ENCODE measurements at regions not wholly inside any gene's neighbourhood (a gene's known extent, or its start where the extent isn't known, plus 50 kb on each side); places are given as distances from the start of the nearest gene placed in this dataset.

DNA sequence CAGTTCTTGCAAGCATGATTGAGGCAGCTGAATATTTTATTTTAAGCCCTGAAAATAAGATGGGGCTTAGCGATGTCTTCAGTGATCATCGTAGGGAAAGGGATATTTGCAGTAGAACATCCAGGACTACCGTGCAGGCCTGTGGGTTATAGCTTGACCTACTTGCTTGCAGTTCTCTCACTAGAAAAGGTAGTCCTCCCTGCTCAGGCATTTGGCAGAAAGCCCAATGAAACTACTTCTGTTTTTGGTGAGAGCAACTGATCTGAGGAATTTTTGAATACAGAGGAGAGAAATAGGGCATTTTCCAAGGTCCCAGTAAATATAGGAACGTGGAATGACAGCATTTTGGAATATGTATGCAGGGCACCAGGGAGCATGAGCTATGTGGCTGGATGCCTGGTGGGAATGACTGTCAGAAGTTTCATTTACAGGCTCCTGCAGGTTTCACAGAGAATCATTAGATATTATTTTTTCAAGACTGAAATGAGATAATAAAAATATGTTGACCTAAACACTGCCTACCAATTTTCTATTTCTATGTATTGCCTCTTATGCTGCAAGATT lies 417.9 kb upstream of the ACTBL2 start:
- TF ChIP-seq, protein P1, sequence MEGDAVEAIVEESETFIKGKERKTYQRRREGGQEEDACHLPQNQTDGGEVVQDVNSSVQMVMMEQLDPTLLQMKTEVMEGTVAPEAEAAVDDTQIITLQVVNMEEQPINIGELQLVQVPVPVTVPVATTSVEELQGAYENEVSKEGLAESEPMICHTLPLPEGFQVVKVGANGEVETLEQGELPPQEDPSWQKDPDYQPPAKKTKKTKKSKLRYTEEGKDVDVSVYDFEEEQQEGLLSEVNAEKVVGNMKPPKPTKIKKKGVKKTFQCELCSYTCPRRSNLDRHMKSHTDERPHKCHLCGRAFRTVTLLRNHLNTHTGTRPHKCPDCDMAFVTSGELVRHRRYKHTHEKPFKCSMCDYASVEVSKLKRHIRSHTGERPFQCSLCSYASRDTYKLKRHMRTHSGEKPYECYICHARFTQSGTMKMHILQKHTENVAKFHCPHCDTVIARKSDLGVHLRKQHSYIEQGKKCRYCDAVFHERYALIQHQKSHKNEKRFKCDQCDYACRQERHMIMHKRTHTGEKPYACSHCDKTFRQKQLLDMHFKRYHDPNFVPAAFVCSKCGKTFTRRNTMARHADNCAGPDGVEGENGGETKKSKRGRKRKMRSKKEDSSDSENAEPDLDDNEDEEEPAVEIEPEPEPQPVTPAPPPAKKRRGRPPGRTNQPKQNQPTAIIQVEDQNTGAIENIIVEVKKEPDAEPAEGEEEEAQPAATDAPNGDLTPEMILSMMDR (conservative IDR thresholded peaks at IDR 0.05) = no peak
- Histone ChIP-seq H3K4me3 (ENCODE audit: low read length) (no peak overlapping the region), H3K36me3 (ENCODE audit: control insufficient read depth, insufficient read depth, low read length) (no peaks in the 10 kb centered on the region), H3K4me1 (ENCODE audit: control insufficient read depth, insufficient read depth, low read length) (no peaks in the 10 kb centered on the region), H3K27me3 (ENCODE audit: control insufficient read depth, insufficient read depth, low read length, poor library complexity, severe bottlenecking) (no peaks in the 10 kb centered on the region), H3K9me3 (ENCODE audit: control insufficient read depth, low read length) (no peaks in the 10 kb centered on the region), H3K9ac (ENCODE audit: extremely low read depth, low read length, poor library complexity, severe bottlenecking) (no peak overlapping the region), H3K27ac (ENCODE audit: low read depth, low read length) (no peak overlapping the region)
- Mint-ChIP-seq H3K9me3 (no peaks in the 10 kb centered on the region), H3K27me3 (ENCODE audit: insufficient read depth) (no peaks in the 10 kb centered on the region), H3K36me3 (ENCODE audit: low read depth) (no peaks in the 10 kb centered on the region), H3K4me3 (no peak overlapping the region), H3K4me1 (no peaks in the 10 kb centered on the region), H3K27ac (no peak overlapping the region)
- DNase-seq = no peak
- 94% methylated on average over 4 of the region's 4 CpGs for WGBS, 2 experiments (ENCODE audit: insufficient coverage in 1 of 2, insufficient read length in 1 of 2)

DNA sequence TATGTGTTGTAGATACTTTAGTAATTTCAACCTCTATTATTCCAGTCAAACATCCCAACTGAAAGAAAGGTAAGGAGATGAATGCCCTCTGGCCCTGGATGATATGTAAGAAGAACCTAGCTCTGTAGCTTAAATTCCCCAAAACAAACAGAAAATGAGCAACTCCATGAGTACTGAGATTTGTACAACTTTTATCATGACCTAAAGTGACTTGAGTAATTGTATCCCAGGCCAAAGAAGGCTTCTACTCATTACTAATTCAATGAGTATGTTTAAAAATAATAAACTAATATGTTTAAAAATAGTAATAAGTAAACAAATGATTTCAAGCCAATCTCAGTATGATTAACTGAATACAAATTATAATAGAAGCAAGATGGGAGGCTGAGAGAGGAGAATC lies 414.0 kb upstream of the ACTBL2 start:
- Histone ChIP-seq H3K27me3 (ENCODE audit: control insufficient read depth, insufficient read depth, low read length, poor library complexity, severe bottlenecking) (no peaks in the 10 kb centered on the region), H3K36me3 (ENCODE audit: control insufficient read depth, insufficient read depth, low read length) (no peaks in the 10 kb centered on the region), H3K4me3 (ENCODE audit: low read length) (no peak overlapping the region), H3K27ac (ENCODE audit: low read depth, low read length) (no peak overlapping the region), H3K9ac (ENCODE audit: extremely low read depth, low read length, poor library complexity, severe bottlenecking) (no peak overlapping the region), H3K9me3 (ENCODE audit: control insufficient read depth, low read length) (no peaks in the 10 kb centered on the region), H3K4me1 (ENCODE audit: control insufficient read depth, insufficient read depth, low read length) (no peaks in the 10 kb centered on the region)
- TF ChIP-seq, protein P1 (conservative IDR thresholded peaks at IDR 0.05) = no peak
- Mint-ChIP-seq H3K27me3 (ENCODE audit: insufficient read depth) (no peaks in the 10 kb centered on the region), H3K4me1 (no peaks in the 10 kb centered on the region), H3K9me3 (no peaks in the 10 kb centered on the region), H3K36me3 (ENCODE audit: low read depth) (no peaks in the 10 kb centered on the region), H3K27ac (no peak overlapping the region), H3K4me3 (no peak overlapping the region)
- DNase-seq = no peak

DNA sequence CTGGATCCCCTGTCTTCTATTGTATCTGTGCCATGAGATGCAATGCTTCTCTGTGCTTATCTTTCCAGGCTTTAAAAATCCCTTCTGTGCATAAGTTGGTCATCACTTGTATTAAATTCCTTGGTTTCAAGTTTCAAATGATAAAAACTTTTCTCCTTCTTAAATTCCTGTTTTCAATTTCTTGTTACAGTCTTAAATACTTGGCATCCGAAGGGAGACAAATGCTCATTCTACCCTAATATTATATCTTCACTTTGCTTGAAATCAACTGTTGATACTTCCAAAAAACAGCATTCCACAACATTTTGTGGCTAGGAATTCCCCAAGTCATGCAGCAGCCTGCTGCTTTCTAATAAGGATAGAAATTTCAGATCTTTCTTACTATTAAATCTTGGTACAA lies 413.2 kb upstream of the ACTBL2 start:
- Histone ChIP-seq H3K4me1 (ENCODE audit: control insufficient read depth, insufficient read depth, low read length) (no peaks in the 10 kb centered on the region), H3K9ac (ENCODE audit: extremely low read depth, low read length, poor library complexity, severe bottlenecking) (no peak overlapping the region), H3K27ac (ENCODE audit: low read depth, low read length) (no peak overlapping the region), H3K27me3 (ENCODE audit: control insufficient read depth, insufficient read depth, low read length, poor library complexity, severe bottlenecking) (no peaks in the 10 kb centered on the region), H3K9me3 (ENCODE audit: control insufficient read depth, low read length) (no peaks in the 10 kb centered on the region), H3K36me3 (ENCODE audit: control insufficient read depth, insufficient read depth, low read length) (no peaks in the 10 kb centered on the region), H3K4me3 (ENCODE audit: low read length) (no peak overlapping the region)
- Mint-ChIP-seq H3K27ac (no peak overlapping the region), H3K9me3 (no peaks in the 10 kb centered on the region), H3K27me3 (ENCODE audit: insufficient read depth) (no peaks in the 10 kb centered on the region), H3K4me3 (no peak overlapping the region), H3K4me1 (no peaks in the 10 kb centered on the region), H3K36me3 (ENCODE audit: low read depth) (no peaks in the 10 kb centered on the region)
- TF ChIP-seq, protein P1 (conservative IDR thresholded peaks at IDR 0.05) = no peak
- no peak for DNase-seq
- WGBS, 2 experiments (ENCODE audit: insufficient coverage in 1 of 2, insufficient read length in 1 of 2) = 93% methylated on average over 1 of the region's 1 CpG; no CpG with 5 or more reads in 1 of the 2 experiments

Data from endodermal cell (in vitro differentiated cells).